ENCODE measurements at regions not wholly inside any gene's neighbourhood (a gene's known extent, or its start where the extent isn't known, plus 50 kb on each side); places are given as distances from the start of the nearest gene placed in this dataset.

DNA sequence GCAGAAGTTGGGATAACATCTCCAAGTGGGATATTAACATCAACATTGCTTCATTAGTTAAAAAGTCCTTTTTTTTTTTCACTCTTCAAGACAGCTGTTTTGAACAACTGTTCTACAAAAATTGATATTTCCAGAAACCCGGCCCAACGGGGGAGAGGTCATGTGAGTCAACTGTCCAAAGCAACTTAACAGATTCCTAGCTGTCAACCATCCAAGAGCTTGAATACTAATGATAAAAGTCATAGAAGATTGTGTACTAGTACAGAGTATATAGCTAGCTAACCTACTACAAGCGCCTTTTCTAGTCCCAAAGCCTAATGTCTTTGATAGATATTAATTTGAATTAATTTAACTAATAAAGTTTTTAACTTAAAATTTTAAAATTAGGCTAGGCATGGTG lies 172.0 kb downstream of the CYB561 start (continued):
- TF ChIP-seq, protein P1, sequence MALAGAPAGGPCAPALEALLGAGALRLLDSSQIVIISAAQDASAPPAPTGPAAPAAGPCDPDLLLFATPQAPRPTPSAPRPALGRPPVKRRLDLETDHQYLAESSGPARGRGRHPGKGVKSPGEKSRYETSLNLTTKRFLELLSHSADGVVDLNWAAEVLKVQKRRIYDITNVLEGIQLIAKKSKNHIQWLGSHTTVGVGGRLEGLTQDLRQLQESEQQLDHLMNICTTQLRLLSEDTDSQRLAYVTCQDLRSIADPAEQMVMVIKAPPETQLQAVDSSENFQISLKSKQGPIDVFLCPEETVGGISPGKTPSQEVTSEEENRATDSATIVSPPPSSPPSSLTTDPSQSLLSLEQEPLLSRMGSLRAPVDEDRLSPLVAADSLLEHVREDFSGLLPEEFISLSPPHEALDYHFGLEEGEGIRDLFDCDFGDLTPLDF (CRISPR knock-in tag; IDR thresholded peaks at IDR 0.05): no peak
- no peak for TF ChIP-seq SP1 (CRISPR knock-in tag; conservative IDR thresholded peaks at IDR 0.05)
- no peak for TF ChIP-seq NFE2L1 (CRISPR knock-in tag; IDR thresholded peaks at IDR 0.05)
- no peak for TF ChIP-seq EMX1 (CRISPR knock-in tag; IDR thresholded peaks at IDR 0.05)
- no peak for TF ChIP-seq ZNF219 (CRISPR knock-in tag; IDR thresholded peaks at IDR 0.05; ENCODE audit: borderline replicate concordance)
- no peak for TF ChIP-seq IRF2 (CRISPR knock-in tag; IDR thresholded peaks at IDR 0.05; ENCODE audit: borderline replicate concordance, low read depth)

DNA sequence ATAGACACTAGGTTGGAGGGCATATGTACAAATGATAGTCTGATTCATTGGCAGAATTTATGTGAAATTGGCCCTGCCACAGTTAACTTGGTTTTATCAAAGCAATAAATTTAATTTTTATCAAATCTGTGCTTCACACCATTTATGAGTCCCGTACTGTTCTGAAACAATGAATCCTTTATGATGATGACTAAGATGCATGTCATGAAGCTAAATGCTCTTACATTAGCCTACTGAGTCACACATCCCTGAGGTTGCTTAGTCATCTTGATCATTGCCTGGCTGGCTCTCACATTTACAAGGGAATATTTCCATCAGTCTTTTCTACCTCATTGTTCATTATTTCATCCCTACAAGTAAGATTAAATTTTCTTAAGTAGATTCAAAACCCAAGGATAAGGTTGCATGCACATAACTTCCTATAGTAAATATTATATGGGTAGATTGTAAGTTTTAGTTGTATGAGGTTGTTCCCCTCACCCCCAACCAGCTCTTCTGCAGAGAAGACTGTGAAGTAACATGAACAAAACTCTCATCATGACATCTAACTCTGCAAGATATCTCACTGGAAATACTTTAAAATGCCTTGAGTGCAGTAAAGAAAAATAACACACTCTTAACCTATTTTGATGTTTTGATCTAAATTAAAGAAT lies 170.7 kb downstream of the CYB561 start:
- ATAC-seq (no peak), DNase-seq (ENCODE audit: low spot score) (no peak)
- no peak overlapping the region for H3K27ac Mint-ChIP-seq
- no peaks in the 10 kb centered on the region for H3K9me3 Mint-ChIP-seq
- H3K27me3 Mint-ChIP-seq (ENCODE audit: low read depth): no peaks in the 10 kb centered on the region
- TF ChIP-seq, protein P2, sequence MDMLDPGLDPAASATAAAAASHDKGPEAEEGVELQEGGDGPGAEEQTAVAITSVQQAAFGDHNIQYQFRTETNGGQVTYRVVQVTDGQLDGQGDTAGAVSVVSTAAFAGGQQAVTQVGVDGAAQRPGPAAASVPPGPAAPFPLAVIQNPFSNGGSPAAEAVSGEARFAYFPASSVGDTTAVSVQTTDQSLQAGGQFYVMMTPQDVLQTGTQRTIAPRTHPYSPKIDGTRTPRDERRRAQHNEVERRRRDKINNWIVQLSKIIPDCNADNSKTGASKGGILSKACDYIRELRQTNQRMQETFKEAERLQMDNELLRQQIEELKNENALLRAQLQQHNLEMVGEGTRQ (CRISPR knock-in tag; IDR thresholded peaks at IDR 0.05): no peak
- TF ChIP-seq, protein P3, sequence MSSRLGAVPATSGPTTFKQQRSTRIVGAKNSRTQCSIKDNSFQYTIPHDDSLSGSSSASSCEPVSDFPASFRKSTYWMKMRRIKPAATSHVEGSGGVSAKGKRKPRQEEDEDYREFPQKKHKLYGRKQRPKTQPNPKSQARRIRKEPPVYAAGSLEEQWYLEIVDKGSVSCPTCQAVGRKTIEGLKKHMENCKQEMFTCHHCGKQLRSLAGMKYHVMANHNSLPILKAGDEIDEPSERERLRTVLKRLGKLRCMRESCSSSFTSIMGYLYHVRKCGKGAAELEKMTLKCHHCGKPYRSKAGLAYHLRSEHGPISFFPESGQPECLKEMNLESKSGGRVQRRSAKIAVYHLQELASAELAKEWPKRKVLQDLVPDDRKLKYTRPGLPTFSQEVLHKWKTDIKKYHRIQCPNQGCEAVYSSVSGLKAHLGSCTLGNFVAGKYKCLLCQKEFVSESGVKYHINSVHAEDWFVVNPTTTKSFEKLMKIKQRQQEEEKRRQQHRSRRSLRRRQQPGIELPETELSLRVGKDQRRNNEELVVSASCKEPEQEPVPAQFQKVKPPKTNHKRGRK (CRISPR knock-in tag; IDR thresholded peaks at IDR 0.05; ENCODE audit: borderline replicate concordance): no peak
- TF ChIP-seq RORB (CRISPR knock-in tag; IDR thresholded peaks at IDR 0.05) (no peak), MXD4 (CRISPR knock-in tag; IDR thresholded peaks at IDR 0.05; ENCODE audit: borderline replicate concordance) (no peak), SP1 (CRISPR knock-in tag; conservative IDR thresholded peaks at IDR 0.05) (no peak), ELF4 (CRISPR knock-in tag; IDR thresholded peaks at IDR 0.05; ENCODE audit: low read depth) (no peak), ZNF317 (CRISPR knock-in tag; IDR thresholded peaks at IDR 0.05; ENCODE audit: borderline replicate concordance, low read depth) (no peak), TEAD4 (CRISPR knock-in tag; IDR thresholded peaks at IDR 0.05) (no peak), CREM (CRISPR knock-in tag; IDR thresholded peaks at IDR 0.05) (no peak), ZNF263 (CRISPR knock-in tag; IDR thresholded peaks at IDR 0.05; ENCODE audit: low read depth) (no peak)
- TF ChIP-seq, protein P4, sequence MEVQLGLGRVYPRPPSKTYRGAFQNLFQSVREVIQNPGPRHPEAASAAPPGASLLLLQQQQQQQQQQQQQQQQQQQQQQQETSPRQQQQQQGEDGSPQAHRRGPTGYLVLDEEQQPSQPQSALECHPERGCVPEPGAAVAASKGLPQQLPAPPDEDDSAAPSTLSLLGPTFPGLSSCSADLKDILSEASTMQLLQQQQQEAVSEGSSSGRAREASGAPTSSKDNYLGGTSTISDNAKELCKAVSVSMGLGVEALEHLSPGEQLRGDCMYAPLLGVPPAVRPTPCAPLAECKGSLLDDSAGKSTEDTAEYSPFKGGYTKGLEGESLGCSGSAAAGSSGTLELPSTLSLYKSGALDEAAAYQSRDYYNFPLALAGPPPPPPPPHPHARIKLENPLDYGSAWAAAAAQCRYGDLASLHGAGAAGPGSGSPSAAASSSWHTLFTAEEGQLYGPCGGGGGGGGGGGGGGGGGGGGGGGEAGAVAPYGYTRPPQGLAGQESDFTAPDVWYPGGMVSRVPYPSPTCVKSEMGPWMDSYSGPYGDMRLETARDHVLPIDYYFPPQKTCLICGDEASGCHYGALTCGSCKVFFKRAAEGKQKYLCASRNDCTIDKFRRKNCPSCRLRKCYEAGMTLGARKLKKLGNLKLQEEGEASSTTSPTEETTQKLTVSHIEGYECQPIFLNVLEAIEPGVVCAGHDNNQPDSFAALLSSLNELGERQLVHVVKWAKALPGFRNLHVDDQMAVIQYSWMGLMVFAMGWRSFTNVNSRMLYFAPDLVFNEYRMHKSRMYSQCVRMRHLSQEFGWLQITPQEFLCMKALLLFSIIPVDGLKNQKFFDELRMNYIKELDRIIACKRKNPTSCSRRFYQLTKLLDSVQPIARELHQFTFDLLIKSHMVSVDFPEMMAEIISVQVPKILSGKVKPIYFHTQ (CRISPR knock-in tag; IDR thresholded peaks at IDR 0.05): no peak
- TF ChIP-seq, protein P5, sequence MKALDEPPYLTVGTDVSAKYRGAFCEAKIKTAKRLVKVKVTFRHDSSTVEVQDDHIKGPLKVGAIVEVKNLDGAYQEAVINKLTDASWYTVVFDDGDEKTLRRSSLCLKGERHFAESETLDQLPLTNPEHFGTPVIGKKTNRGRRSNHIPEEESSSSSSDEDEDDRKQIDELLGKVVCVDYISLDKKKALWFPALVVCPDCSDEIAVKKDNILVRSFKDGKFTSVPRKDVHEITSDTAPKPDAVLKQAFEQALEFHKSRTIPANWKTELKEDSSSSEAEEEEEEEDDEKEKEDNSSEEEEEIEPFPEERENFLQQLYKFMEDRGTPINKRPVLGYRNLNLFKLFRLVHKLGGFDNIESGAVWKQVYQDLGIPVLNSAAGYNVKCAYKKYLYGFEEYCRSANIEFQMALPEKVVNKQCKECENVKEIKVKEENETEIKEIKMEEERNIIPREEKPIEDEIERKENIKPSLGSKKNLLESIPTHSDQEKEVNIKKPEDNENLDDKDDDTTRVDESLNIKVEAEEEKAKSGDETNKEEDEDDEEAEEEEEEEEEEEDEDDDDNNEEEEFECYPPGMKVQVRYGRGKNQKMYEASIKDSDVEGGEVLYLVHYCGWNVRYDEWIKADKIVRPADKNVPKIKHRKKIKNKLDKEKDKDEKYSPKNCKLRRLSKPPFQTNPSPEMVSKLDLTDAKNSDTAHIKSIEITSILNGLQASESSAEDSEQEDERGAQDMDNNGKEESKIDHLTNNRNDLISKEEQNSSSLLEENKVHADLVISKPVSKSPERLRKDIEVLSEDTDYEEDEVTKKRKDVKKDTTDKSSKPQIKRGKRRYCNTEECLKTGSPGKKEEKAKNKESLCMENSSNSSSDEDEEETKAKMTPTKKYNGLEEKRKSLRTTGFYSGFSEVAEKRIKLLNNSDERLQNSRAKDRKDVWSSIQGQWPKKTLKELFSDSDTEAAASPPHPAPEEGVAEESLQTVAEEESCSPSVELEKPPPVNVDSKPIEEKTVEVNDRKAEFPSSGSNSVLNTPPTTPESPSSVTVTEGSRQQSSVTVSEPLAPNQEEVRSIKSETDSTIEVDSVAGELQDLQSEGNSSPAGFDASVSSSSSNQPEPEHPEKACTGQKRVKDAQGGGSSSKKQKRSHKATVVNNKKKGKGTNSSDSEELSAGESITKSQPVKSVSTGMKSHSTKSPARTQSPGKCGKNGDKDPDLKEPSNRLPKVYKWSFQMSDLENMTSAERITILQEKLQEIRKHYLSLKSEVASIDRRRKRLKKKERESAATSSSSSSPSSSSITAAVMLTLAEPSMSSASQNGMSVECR (CRISPR knock-in tag; IDR thresholded peaks at IDR 0.05; ENCODE audit: borderline replicate concordance): no peak
- TF ChIP-seq, protein P6, sequence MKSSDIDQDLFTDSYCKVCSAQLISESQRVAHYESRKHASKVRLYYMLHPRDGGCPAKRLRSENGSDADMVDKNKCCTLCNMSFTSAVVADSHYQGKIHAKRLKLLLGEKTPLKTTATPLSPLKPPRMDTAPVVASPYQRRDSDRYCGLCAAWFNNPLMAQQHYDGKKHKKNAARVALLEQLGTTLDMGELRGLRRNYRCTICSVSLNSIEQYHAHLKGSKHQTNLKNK (CRISPR knock-in tag; IDR thresholded peaks at IDR 0.05): no peak
- TF ChIP-seq, protein P7, sequence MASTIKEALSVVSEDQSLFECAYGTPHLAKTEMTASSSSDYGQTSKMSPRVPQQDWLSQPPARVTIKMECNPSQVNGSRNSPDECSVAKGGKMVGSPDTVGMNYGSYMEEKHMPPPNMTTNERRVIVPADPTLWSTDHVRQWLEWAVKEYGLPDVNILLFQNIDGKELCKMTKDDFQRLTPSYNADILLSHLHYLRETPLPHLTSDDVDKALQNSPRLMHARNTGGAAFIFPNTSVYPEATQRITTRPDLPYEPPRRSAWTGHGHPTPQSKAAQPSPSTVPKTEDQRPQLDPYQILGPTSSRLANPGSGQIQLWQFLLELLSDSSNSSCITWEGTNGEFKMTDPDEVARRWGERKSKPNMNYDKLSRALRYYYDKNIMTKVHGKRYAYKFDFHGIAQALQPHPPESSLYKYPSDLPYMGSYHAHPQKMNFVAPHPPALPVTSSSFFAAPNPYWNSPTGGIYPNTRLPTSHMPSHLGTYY (CRISPR knock-in tag; IDR thresholded peaks at IDR 0.05): no peak
- TF ChIP-seq, protein P8, sequence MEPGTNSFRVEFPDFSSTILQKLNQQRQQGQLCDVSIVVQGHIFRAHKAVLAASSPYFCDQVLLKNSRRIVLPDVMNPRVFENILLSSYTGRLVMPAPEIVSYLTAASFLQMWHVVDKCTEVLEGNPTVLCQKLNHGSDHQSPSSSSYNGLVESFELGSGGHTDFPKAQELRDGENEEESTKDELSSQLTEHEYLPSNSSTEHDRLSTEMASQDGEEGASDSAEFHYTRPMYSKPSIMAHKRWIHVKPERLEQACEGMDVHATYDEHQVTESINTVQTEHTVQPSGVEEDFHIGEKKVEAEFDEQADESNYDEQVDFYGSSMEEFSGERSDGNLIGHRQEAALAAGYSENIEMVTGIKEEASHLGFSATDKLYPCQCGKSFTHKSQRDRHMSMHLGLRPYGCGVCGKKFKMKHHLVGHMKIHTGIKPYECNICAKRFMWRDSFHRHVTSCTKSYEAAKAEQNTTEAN (CRISPR knock-in tag; IDR thresholded peaks at IDR 0.05): no peak
- H3K36me3 Mint-ChIP-seq: no peaks in the 10 kb centered on the region
- POLR2A ChIA-PET: no interaction called here
- no peak overlapping the region for H3K4me3 Mint-ChIP-seq
- CTCF ChIA-PET: no interaction called here
- peaks cover 4% of the 10 kb centered on the region; the same call in 1 of the 2 replicates for H3K4me1 Mint-ChIP-seq

All from WTC11 (cell line).